Stomach (tissue), 4 donors: ENCODE measurements at regions not wholly inside any gene's neighbourhood (a gene's known extent, or its start where the extent isn't known, plus 50 kb on each side); places are given as distances from the start of the nearest gene placed in this dataset.

ENCODE experiments used
- CTCF ChIP-seq, 7 experiments: fragments of 450-650 bp in 4 of 7; fragments of 200-600 bp in 3 of 7; sonication (generic) in 3 of 7; IDR thresholded peaks; one replicate each; pipeline ENCODE4 v1.5.1; 2016 to 2019; ENCODE audit warnings: antibody characterized with exemption in 7 of 7, control low read depth in 2 of 7, mild to moderate bottlenecking in 1 of 7
- POLR2A ChIP-seq, 4 donors: fragments of 450-650 bp; IDR thresholded peaks; one replicate each; pipeline ENCODE4 v1.6.1; 2016; ENCODE audit warnings: antibody characterized with exemption in 4 of 4, control low read depth in 2 of 4, mild to moderate bottlenecking in 1 of 4, moderate library complexity in 1 of 4

DNA sequence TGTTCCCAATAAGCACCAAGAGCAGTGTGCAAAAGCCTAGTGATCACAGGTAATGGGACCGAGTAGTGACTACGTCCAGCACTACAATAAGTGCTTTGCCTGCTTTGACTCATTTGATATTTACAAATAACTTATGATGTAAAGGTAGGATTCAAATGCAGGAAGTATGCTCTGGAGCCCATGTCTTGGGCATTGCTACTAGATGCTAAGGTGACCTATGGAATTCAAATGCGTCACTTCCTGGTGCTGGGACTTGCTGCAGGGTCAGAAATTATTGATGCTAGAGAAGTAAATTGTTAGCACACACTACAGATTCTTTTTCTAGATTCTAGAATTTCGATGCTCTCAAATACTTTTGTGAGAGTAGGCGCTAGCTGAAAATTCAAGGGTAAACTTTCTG is 101.2 kb upstream of the TSC22D2 start:
- TF ChIP-seq POLR2A (IDR thresholded peaks at IDR 0.05) (no peak), CTCF (IDR thresholded peaks at IDR 0.05) (no peak)
